SK-N-MC (cell line): ENCODE measurements at regions not wholly inside any gene's neighbourhood (a gene's known extent, or its start where the extent isn't known, plus 50 kb on each side); places are given as distances from the start of the nearest gene placed in this dataset.
A peak's percentile ranks its signal among the peaks of the same experiment; 100 is the strongest.
"Not testable (repeated sequence)": the region's sequence is repeated elsewhere in the genome, so short reads cannot be mapped to it uniquely, and the experiment has no call there.

Experiments used
- DNase-seq: peaks from one replicate; pipeline ENCODE4 v3.0.0-alpha.2; 2011; ENCODE audit warnings: low read depth, low spot score
- H3K27ac ChIP-seq: fragments of 200-600 bp; sonication (generic); 2 replicates; pipeline ENCODE4 v1.5.1; 2016; ENCODE audit warnings: mixed run types
- H3K36me3 ChIP-seq: fragments of 200-600 bp; sonication (generic); 2 replicates; pipeline ENCODE4 v1.6.1; 2017; ENCODE audit warnings: antibody characterized with exemption, low read length, mixed read lengths; ENCODE audit not compliant: insufficient read depth
- H3K4me3 ChIP-seq: fragments of 200-600 bp; sonication (generic); 2 replicates; pipeline ENCODE4 v1.5.1; 2016
- H3K9ac ChIP-seq: fragments of 200-600 bp; sonication (generic); 2 replicates; pipeline ENCODE4 v1.8.0; 2017; ENCODE audit warnings: mixed run types, mixed read lengths; ENCODE audit not compliant: insufficient read length
- H3K9me3 ChIP-seq: fragments of 200-600 bp; sonication (generic); 2 replicates; pipeline ENCODE4 v1.6.1; 2017; ENCODE audit warnings: low read depth, mild to moderate bottlenecking, antibody characterized with exemption, low read length, moderate library complexity, mixed read lengths
- EZH2 ChIP-seq: fragments of 200-600 bp; sonication (generic); IDR thresholded peaks from one replicate; pipeline ENCODE4 v1.6.1; 2017; ENCODE audit warnings: antibody characterized with exemption
- FOXP2 ChIP-seq: optimal IDR thresholded peaks from 2 replicates; pipeline ENCODE3; 2011; ENCODE audit warnings: mild to moderate bottlenecking, moderate library complexity; ENCODE audit not compliant: insufficient read depth; ENCODE audit errors: extremely low read length, control extremely low read depth
- POLR2AphosphoS5 ChIP-seq: IDR thresholded peaks from 2 replicates; pipeline ENCODE4 v1.6.1; 2012; ENCODE audit warnings: mild to moderate bottlenecking, low read depth, low read length, borderline replicate concordance

DNA sequence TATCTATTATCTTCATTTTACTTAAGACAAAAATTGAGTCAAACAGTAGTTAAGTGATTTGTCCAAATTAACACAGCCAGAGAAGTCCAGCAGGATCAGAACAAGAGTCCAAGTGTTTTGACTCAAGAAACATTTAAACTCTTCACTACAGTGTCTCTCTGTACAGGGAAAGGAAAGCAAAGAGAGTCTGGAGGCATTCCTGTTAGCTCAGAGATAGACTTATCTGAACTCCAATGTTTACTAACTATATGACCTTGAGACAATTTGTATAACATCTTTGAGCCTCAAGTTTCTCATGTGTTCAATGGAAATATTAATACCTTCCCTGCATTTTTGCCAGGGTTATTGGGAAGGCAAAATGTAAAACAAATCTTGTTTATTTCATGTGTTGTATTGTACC lies 849.1 kb downstream of the DIPK2A start:
- H3K27ac ChIP-seq: no peak overlapping the region
- H3K9me3 ChIP-seq: no peaks in the 10 kb centered on the region
- H3K9ac ChIP-seq: no peak overlapping the region
- H3K36me3 ChIP-seq: no peaks in the 10 kb centered on the region
- TF ChIP-seq FOXP2: no peak
- no peak for TF ChIP-seq EZH2
- TF ChIP-seq POLR2AphosphoS5: no peak
- no peak overlapping the region for H3K4me3 ChIP-seq
- DNase-seq: no peak

GRCh38 chr3:144821583-144821982 lies 850.0 kb downstream of the DIPK2A start:
- DNase-seq: peak; percentile 55
- TF ChIP-seq EZH2: no peak
- TF ChIP-seq POLR2AphosphoS5: no peak; the same call in 1 of the 2 replicates
- no peak for TF ChIP-seq FOXP2

DNA sequence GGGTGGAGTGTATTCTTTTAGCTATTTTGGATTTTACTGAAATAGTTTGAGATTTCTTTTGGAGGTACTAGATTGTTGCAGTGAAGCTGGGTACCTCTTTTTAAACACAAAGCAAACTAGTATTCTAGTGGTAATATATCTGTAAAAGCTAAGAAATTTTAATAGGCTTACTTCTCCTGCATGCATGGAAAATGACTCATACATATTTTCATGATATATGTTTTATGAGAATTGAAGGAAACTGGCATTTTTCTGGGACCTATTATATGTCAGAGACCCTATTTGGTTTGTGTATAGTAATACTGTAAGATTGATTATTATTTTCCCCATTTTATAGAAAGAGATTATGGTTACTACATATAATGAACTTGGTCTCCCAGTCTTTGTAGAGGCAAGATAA lies 851.0 kb downstream of the DIPK2A start:
- Histone ChIP-seq H3K36me3 (no peaks in the 10 kb centered on the region), H3K4me3 (no peak overlapping the region), H3K9ac (no peak overlapping the region), H3K9me3 (no peaks in the 10 kb centered on the region), H3K27ac (peak overlapping the region; percentile 15; the same call in 1 of the 2 replicates)
- TF ChIP-seq POLR2AphosphoS5: no peak
- no peak for TF ChIP-seq EZH2
- no peak for DNase-seq

More at GRCh38 chr3:144821583-144821982, 850.0 kb downstream of the DIPK2A start:
- no peak overlapping the region for H3K4me3 ChIP-seq
- H3K9ac ChIP-seq: no peak overlapping the region
- H3K27ac ChIP-seq: peak overlapping the region; percentile 14; the same call in 1 of the 2 replicates
- no peaks in the 10 kb centered on the region for H3K9me3 ChIP-seq
- H3K36me3 ChIP-seq: no peaks in the 10 kb centered on the region

GRCh38 chr3:144831955-144832716 lies 860.5 kb downstream of the DIPK2A start:
- no peak for DNase-seq
- no peak overlapping the region for H3K9ac ChIP-seq
- H3K27ac ChIP-seq: no peak overlapping the region
- H3K9me3 ChIP-seq: no peaks in the 10 kb centered on the region
- no peak for TF ChIP-seq FOXP2
- no peak for TF ChIP-seq EZH2
- TF ChIP-seq POLR2AphosphoS5: no peak
- H3K36me3 ChIP-seq: no peaks in the 10 kb centered on the region
- no peak overlapping the region for H3K4me3 ChIP-seq

DNA sequence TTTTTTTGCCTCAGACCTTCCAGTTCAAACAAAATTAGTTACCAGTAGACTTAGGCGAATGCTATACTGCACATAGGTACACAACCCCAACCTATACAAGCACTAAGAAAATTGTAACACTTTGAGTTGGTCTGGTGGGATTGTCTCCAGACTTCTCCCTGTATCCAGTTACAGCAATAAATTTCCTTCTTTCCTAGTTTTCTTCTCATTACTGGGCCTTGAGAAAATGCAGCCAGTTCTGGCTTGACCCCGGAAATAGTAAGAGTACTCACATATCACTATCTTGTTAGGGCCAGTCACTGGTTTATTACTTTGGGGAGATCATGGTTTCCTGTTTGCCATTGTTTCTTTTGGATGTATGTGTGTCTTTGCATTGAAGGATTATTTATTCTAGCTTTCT lies 868.4 kb downstream of the DIPK2A start:
- Histone ChIP-seq H3K9me3 (no peaks in the 10 kb centered on the region), H3K4me3 (no peak overlapping the region), H3K9ac (no peak overlapping the region), H3K36me3 (no peaks in the 10 kb centered on the region), H3K27ac (no peak overlapping the region)
- TF ChIP-seq FOXP2 (no peak), POLR2AphosphoS5 (no peak), EZH2 (no peak)
- no peak for DNase-seq

GRCh38 chr3:144840866-144841265 lies 869.2 kb downstream of the DIPK2A start:
- Histone ChIP-seq H3K9ac (no peak overlapping the region), H3K4me3 (no peak overlapping the region), H3K27ac (no peak overlapping the region), H3K9me3 (no peaks in the 10 kb centered on the region), H3K36me3 (no peaks in the 10 kb centered on the region)
- TF ChIP-seq POLR2AphosphoS5 (no peak), EZH2 (no peak), FOXP2 (no peak)
- no peak for DNase-seq

GRCh38 chr3:144843099-144843498 lies 871.5 kb downstream of the DIPK2A start:
- Histone ChIP-seq H3K9ac (no peak overlapping the region), H3K9me3 (no peaks in the 10 kb centered on the region), H3K36me3 (no peaks in the 10 kb centered on the region), H3K4me3 (no peak overlapping the region), H3K27ac (no peak overlapping the region)
- TF ChIP-seq FOXP2 (no peak), POLR2AphosphoS5 (no peak), EZH2 (no peak)
- DNase-seq: no peak

GRCh38 chr3:144852999-144853398 lies 881.4 kb downstream of the DIPK2A start:
- H3K36me3 ChIP-seq: no peaks in the 10 kb centered on the region
- no peak overlapping the region for H3K9ac ChIP-seq
- H3K4me3 ChIP-seq: no peak overlapping the region
- TF ChIP-seq EZH2 (no peak), FOXP2 (no peak), POLR2AphosphoS5 (no peak)
- no peaks in the 10 kb centered on the region for H3K9me3 ChIP-seq
- no peak overlapping the region for H3K27ac ChIP-seq
- DNase-seq: no peak

- H3K4me3 ChIP-seq, H3K9me3 ChIP-seq, DNase-seq, H3K36me3 ChIP-seq, H3K27ac ChIP-seq, H3K9ac ChIP-seq: not testable (repeated sequence)
Measured at GRCh38 chr3:144854020-144854419, 882.4 kb downstream of the DIPK2A start.
